22Rv1 (cell line): ENCODE measurements at regions not wholly inside any gene's neighbourhood (a gene's known extent, or its start where the extent isn't known, plus 50 kb on each side); places are given as distances from the start of the nearest gene placed in this dataset.

Experiments
- CTCF ChIP-seq: fragments of 450-650 bp; IDR thresholded peaks from 2 replicates; pipeline ENCODE4 v1.5.1; 2017; ENCODE audit warnings: mild to moderate bottlenecking
- ZFX ChIP-seq: fragments of 450-650 bp; IDR thresholded peaks from 2 replicates; pipeline ENCODE4 v1.6.1; 2017; ENCODE audit warnings: antibody characterized with exemption, borderline replicate concordance

GRCh38 chr6:23823421-23823820 lies 302.6 kb upstream of the NRSN1 start:
- TF ChIP-seq CTCF = no peak
- TF ChIP-seq ZFX = no peak
